Dendritic cell treated with granulocyte-macrophage colony-stimulating factor and Interleukin-4, amounts not matched to agents 40 ng/mL and 50 ng/mL, for 4 days (primary cell): ENCODE measurements at regions not wholly inside any gene's neighbourhood (a gene's known extent, or its start where the extent isn't known, plus 50 kb on each side); places are given as distances from the start of the nearest gene placed in this dataset.

Experiments
- H3K27ac Mint-ChIP-seq: one replicate; pipeline ENCODE4 v1.8.0; 2022; ENCODE audit warnings: mild to moderate bottlenecking, mixed read lengths
- H3K27me3 Mint-ChIP-seq: one replicate; pipeline ENCODE4 v1.8.0; 2022; ENCODE audit warnings: mild to moderate bottlenecking, mixed read lengths
- H3K36me3 Mint-ChIP-seq: one replicate; pipeline ENCODE4 v1.8.0; 2022; ENCODE audit warnings: low read depth, mixed read lengths
- H3K4me1 Mint-ChIP-seq: one replicate; pipeline ENCODE4 v1.8.0; 2022; ENCODE audit warnings: low read depth, mixed read lengths
- H3K4me3 Mint-ChIP-seq: one replicate; pipeline ENCODE4 v1.8.0; 2022; ENCODE audit warnings: mild to moderate bottlenecking, moderate library complexity, mixed read lengths
- H3K9me3 Mint-ChIP-seq: one replicate; pipeline ENCODE4 v1.8.0; 2022; ENCODE audit warnings: mixed read lengths
- intact Hi-C: fragments of 100-400 bp; cut with micrococcal nuclease; formaldehyde crosslinking; loops from one replicate; pipeline ENCODE4 v1.15.0; 2022

GRCh38 chr22:48697694-48698276, 1129.9 kb downstream of the BRD1 start:
- H3K4me3 Mint-ChIP-seq: no peak overlapping the region
- intact Hi-C loops: no loop called here
- no peak overlapping the region for H3K27ac Mint-ChIP-seq
- no peaks in the 10 kb centered on the region for H3K9me3 Mint-ChIP-seq
- H3K27me3 Mint-ChIP-seq: no peaks in the 10 kb centered on the region
- no peaks in the 10 kb centered on the region for H3K36me3 Mint-ChIP-seq
- peaks cover 12% of the 10 kb centered on the region for H3K4me1 Mint-ChIP-seq

DNA sequence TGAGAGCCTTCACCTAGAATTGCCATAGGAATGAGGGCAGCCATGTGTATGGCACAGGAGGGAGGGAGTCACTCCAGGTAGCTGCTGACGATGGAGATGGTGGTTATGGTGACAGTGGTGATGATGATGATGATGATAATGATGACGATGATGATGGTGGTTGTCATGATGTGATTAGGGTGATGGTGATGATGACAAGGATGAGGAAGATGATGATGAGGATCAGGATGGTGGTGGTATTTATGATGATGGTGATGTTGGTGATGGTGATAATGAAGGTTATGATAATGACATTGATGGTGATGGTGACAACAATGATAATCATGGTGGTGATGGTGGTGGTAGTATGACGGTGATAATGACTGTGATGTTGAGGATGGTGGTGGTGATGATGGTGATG, 1130.5 kb downstream of the BRD1 start:
- Mint-ChIP-seq H3K4me3 (no peak overlapping the region), H3K27me3 (no peaks in the 10 kb centered on the region), H3K9me3 (no peaks in the 10 kb centered on the region), H3K36me3 (no peaks in the 10 kb centered on the region), H3K27ac (no peak overlapping the region), H3K4me1 (peaks cover 6% of the 10 kb centered on the region)
- intact Hi-C loops: no loop called here

DNA sequence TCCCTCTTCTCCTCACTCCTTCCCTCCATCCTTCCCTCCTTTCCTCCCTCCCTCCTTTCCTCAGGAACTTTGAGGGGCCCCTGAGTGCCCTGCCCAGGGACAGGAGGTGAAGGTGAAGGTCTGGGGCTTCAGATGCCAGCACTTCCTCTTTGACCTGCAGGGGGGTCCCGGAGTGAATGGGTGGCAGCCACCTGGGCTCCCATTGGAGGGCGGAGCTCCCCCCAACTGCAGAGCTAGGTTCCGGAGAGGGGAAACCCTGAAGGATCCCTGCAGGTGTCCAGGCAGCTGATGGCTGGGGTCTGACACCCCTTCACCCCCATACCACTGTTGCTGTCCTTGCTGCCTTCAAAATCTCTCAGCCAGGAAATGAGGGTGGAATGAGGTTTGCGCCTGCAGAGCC, 1131.3 kb downstream of the BRD1 start:
- H3K4me3 Mint-ChIP-seq: no peak overlapping the region
- H3K9me3 Mint-ChIP-seq: no peaks in the 10 kb centered on the region
- H3K27me3 Mint-ChIP-seq: no peaks in the 10 kb centered on the region
- no peak overlapping the region for H3K27ac Mint-ChIP-seq
- intact Hi-C loops: no loop called here
- H3K36me3 Mint-ChIP-seq: no peaks in the 10 kb centered on the region
- H3K4me1 Mint-ChIP-seq: no peaks in the 10 kb centered on the region

- no peaks in the 10 kb centered on the region for H3K9me3 Mint-ChIP-seq
- H3K4me1 Mint-ChIP-seq: no peaks in the 10 kb centered on the region
- no peaks in the 10 kb centered on the region for H3K36me3 Mint-ChIP-seq
- intact Hi-C loops: no loop called here
- H3K4me3 Mint-ChIP-seq: no peak overlapping the region
- no peaks in the 10 kb centered on the region for H3K27me3 Mint-ChIP-seq
- no peak overlapping the region for H3K27ac Mint-ChIP-seq
Measured at GRCh38 chr22:48695731-48696305, 1131.9 kb downstream of the BRD1 start.

- H3K9me3 Mint-ChIP-seq: no peaks in the 10 kb centered on the region
- no peaks in the 10 kb centered on the region for H3K27me3 Mint-ChIP-seq
- no peaks in the 10 kb centered on the region for H3K4me1 Mint-ChIP-seq
- no peaks in the 10 kb centered on the region for H3K36me3 Mint-ChIP-seq
- no peak overlapping the region for H3K4me3 Mint-ChIP-seq
- H3K27ac Mint-ChIP-seq: no peak overlapping the region
- intact Hi-C loops: no loop called here
Measured at GRCh38 chr22:48695251-48695650, 1132.4 kb downstream of the BRD1 start.

GRCh38 chr22:48694296-48694883, 1133.3 kb downstream of the BRD1 start:
- Mint-ChIP-seq H3K27ac (no peak overlapping the region), H3K36me3 (no peaks in the 10 kb centered on the region), H3K4me1 (no peaks in the 10 kb centered on the region), H3K4me3 (no peak overlapping the region), H3K27me3 (no peaks in the 10 kb centered on the region), H3K9me3 (no peaks in the 10 kb centered on the region)
- intact Hi-C loops: no loop called here

DNA sequence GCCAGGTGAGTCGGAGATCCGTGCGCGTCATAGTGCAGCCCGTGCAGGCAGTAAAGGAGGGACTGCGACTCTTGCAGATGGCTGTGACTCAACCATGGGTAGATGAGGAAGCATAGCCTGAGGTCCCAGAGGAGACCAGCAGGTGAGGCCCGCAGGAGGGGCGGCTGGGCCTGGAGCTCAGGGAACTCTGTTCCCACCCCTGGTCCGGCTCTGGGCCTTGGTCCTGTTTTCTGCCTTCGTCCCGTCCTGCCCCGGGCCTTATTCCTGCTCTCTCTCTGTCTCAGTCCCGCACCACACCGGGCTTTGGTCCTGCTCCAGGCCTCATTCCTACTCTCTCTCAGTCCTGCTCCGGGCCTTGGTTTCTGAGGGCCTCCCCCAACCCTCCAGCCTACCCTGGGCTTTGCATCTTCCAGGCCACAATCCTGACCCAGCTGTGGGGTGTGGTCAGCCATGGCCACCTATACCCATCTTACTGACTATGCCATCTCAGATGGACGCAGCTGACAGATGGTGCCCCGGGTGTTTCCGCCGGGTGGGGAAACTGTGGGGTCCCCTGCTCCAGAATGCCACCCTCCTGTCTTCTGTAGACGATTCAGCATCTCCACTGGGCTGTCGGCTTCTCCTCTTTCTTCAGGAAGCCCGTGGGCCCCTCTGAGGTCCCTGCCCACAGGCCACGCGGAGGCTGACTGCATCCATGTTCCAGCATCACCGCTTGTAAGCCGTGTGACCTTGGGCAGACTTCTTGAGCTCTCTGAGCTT, 1134.1 kb downstream of the BRD1 start:
- H3K4me1 Mint-ChIP-seq: no peaks in the 10 kb centered on the region
- no peaks in the 10 kb centered on the region for H3K9me3 Mint-ChIP-seq
- intact Hi-C loops: no loop called here
- no peak overlapping the region for H3K4me3 Mint-ChIP-seq
- H3K27ac Mint-ChIP-seq: no peak overlapping the region
- H3K36me3 Mint-ChIP-seq: no peaks in the 10 kb centered on the region
- H3K27me3 Mint-ChIP-seq: no peaks in the 10 kb centered on the region

GRCh38 chr22:48692734-48693376, 1134.8 kb downstream of the BRD1 start:
- intact Hi-C loops: no loop called here
- Mint-ChIP-seq H3K4me1 (no peaks in the 10 kb centered on the region), H3K36me3 (no peaks in the 10 kb centered on the region), H3K4me3 (no peak overlapping the region), H3K27me3 (no peaks in the 10 kb centered on the region), H3K9me3 (no peaks in the 10 kb centered on the region), H3K27ac (no peak overlapping the region)

GRCh38 chr22:48691431-48691851, 1136.2 kb downstream of the BRD1 start:
- H3K27me3 Mint-ChIP-seq: no peaks in the 10 kb centered on the region
- H3K4me1 Mint-ChIP-seq: no peaks in the 10 kb centered on the region
- intact Hi-C loops: no loop called here

DNA sequence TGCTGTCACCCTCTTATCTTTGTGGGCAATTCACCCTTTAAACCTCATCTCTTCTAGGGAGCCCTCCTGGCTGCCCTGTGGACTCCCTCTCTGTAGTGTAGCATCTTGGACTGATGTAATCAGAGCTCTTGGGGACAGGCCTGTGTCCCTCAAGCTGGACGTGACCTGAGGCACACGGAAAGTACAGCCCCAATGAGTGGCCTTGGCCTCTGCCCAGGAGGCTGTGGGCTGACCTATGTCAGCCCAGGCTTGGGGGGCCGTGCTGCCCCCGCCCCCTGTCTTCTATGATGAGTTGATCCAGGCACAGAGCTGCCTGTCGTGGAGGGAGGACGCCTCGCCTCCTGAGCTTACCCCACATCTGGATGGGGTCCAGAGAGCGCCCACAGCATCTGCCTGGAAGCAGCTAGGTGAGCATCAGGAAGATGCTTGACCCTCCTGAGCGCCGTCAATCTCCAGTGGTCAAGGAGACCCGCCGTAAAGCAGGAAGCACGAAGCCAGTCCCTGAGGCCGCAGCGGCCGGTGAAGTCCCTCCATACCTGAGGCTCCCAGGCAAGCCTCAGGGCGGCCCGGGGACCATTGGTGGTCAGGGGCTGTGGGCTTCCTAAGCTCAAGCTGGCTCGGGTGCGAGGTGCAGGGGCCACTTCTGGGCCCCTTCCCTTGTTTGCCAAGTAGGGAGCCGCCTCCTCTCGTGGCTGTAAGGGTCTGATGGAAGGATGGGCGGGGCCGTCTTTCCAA, 1136.9 kb downstream of the BRD1 start:
- H3K27ac Mint-ChIP-seq: no peak overlapping the region
- H3K36me3 Mint-ChIP-seq: no peaks in the 10 kb centered on the region
- intact Hi-C loops: no loop called here
- peaks cover 13% of the 10 kb centered on the region for H3K9me3 Mint-ChIP-seq
- no peaks in the 10 kb centered on the region for H3K27me3 Mint-ChIP-seq
- no peaks in the 10 kb centered on the region for H3K4me1 Mint-ChIP-seq
- no peak overlapping the region for H3K4me3 Mint-ChIP-seq

More at GRCh38 chr22:48691431-48691851, 1136.2 kb downstream of the BRD1 start:
- peaks cover 9% of the 10 kb centered on the region for H3K9me3 Mint-ChIP-seq
- no peak overlapping the region for H3K27ac Mint-ChIP-seq
- H3K36me3 Mint-ChIP-seq: no peaks in the 10 kb centered on the region
- H3K4me3 Mint-ChIP-seq: no peak overlapping the region

DNA sequence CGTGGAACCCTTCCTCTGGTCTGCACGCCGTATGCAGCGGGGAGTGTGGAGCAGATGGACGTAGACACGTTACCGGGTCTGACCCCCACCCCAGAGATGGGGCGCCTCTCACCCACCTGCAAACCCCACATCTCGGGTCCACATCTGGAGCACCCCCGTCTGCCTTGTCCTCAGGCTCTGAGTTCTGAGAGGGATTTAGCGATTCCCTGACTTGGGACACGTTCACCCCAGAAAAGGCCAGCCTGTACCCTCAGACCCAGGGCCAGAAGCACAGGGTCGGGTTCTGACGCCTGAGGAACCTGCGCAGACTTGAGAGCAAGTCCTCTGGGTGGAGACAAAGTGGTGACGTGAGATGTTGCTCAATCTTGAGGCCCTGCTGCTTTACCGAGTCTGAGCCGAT, 1138.5 kb downstream of the BRD1 start:
- H3K27ac Mint-ChIP-seq: no peak overlapping the region
- no peak overlapping the region for H3K4me3 Mint-ChIP-seq
- H3K4me1 Mint-ChIP-seq: no peaks in the 10 kb centered on the region
- peaks cover 13% of the 10 kb centered on the region for H3K9me3 Mint-ChIP-seq
- intact Hi-C loops: no loop called here
- no peaks in the 10 kb centered on the region for H3K27me3 Mint-ChIP-seq
- no peaks in the 10 kb centered on the region for H3K36me3 Mint-ChIP-seq

DNA sequence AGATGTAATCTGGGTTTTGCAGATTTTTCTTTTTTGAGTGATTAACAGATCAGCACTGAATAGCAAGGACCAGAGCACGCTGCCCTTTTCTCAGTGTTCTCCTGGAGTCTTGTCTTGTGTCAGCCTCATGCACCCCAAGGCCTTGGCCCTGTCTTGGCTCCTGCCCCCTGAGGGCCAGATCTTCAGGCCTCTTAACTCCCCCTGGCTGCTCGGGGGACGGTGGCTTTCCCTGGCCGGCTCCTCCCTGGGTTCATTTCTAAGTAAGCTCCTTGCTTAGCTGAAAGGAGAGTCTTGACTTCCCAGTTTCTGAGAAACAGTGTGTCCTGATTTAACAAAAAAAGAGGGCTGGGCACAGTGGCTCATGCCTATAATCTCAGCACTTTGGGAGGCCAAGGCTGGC, 1139.3 kb downstream of the BRD1 start:
- Mint-ChIP-seq H3K9me3 (peaks cover 20% of the 10 kb centered on the region), H3K4me1 (no peaks in the 10 kb centered on the region), H3K4me3 (no peak overlapping the region), H3K27ac (no peak overlapping the region), H3K36me3 (no peaks in the 10 kb centered on the region), H3K27me3 (no peaks in the 10 kb centered on the region)
- intact Hi-C loops: no loop called here

- Mint-ChIP-seq H3K27ac (no peak overlapping the region), H3K27me3 (no peaks in the 10 kb centered on the region), H3K4me3 (no peak overlapping the region), H3K4me1 (no peaks in the 10 kb centered on the region), H3K9me3 (peaks cover 20% of the 10 kb centered on the region), H3K36me3 (no peaks in the 10 kb centered on the region)
- intact Hi-C loops: no loop called here
Measured at GRCh38 chr22:48687606-48688005, 1140.1 kb downstream of the BRD1 start.
